GM12872 (cell line): ENCODE measurements at regions not wholly inside any gene's neighbourhood (a gene's known extent, or its start where the extent isn't known, plus 50 kb on each side); places are given as distances from the start of the nearest gene placed in this dataset.

Experiments
- CTCF ChIP-seq: IDR thresholded peaks from 3 replicates; pipeline ENCODE4 v1.5.1; 2011; ENCODE audit warnings: low read depth, mild to moderate bottlenecking, low read length, moderate library complexity; ENCODE audit not compliant: insufficient read depth

- TF ChIP-seq CTCF, result no peak
Observed at GRCh38 chr7:65295409-65295808, 78.2 kb upstream of the ZNF92 start.

DNA sequence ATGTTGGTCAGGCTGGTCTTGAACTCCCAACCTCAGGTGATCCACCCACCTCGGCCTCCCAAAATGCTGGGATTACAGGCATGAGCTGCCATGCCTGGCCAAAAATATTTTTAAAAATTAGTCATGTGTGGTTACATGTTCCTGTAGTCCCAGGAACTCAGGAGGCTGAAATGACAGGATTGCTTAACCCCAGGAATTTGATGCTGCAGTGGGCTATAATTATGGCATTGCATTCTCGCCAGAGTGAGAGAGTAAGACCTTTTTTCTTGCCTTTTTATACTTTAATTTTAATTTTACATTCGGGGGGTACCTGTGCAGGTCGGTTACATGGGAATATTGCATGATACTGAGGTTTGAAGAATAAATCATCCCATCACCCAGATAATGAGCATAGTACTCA, 86.6 kb upstream of the ZNF92 start:
- TF ChIP-seq CTCF, result no peak

GRCh38 chr7:65285906-65286864, 87.5 kb upstream of the ZNF92 start:
- no peak for TF ChIP-seq CTCF

GRCh38 chr7:65279795-65280194, 93.9 kb upstream of the ZNF92 start:
- no peak for TF ChIP-seq CTCF

DNA sequence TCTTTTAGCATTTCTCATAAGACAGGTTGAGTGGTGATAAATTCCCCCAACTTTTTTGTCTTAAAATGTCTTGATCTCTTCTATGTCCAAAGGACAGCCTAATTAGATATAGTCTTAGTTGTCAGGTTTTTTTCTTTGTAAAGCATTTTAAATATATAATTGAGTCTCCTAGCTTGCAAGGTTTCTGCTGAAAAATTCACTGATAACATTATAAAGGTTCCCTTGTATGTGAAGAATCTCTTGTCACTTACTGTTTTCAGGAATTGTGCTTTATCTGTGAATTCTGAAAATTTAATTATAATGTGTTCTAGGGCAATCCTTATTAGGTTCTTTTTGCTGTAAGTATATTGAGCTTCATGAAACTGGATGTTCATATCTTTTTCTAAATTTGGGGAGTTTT, 96.8 kb upstream of the ZNF92 start:
- no peak for TF ChIP-seq CTCF

DNA sequence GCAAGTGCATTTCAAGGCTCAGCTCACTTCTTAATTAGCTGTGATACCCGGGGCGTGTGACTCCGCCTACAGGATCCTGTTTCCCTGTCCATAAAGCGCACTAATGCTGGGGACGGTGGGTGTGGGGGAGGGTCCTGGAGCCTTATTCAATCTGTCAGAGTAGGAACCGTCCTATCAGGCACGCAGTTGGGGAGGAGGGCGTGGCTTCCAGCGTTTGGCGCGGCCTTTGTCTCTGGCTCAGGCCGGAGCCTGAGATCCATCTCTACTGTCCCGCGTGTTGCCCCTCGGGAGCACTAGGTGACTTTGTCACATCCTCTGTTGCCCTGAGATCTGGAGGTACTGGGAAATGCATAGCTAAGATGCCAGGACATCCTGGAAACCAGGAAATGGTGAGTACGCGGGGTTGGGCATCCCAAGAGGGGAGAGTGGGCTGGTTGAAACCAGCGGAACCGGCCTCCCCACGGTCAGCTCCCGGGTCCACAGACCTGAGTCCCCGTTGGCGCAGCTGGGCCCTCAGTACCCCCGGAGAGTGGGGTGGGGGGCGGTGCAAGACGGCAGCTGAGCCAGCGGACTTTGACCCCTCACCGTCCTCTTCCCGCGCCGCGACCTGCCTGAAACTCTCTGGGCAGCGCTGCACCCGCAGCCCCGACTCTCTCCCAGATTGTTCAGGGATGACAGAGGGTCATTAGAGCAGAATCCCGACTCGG, 104.4 kb upstream of the ZNF92 start:
- TF ChIP-seq CTCF, result no peak

GRCh38 chr7:65268782-65269149, 104.9 kb upstream of the ZNF92 start:
- TF ChIP-seq CTCF, result no peak
